K562 (cell line): ENCODE measurements at regions not wholly inside any gene's neighbourhood (a gene's known extent, or its start where the extent isn't known, plus 50 kb on each side); places are given as distances from the start of the nearest gene placed in this dataset.

ENCODE experiments used
- ATAC-seq: fragments of 200-7000 bp; cut with Tn5 transposase; 3 replicates; pipeline ENCODE4 v1.9.1; 2020; ENCODE audit warnings: moderate library complexity
- BruUV-seq: library from RNA; stranded (reverse); fragments of 400-500 nt; replicated peaks from 2 replicates; lab custom pipeline; 2021; lab: Mats Ljungman, UMichigan
- CTCF ChIA-PET: fragments of 300-600 bp; formaldehyde crosslinking; extraction: SDS; loops from one replicate; lab custom pipeline; 2021; ENCODE audit warnings: low intra/inter-chr PET ratio; lab: Yijun Ruan, JAX
- POLR2A ChIA-PET: fragments of 300-600, 350-650 bp; sonication (Branson Sonifier 250); formaldehyde crosslinking; extraction: SDS; loops from one replicate; lab custom pipeline; 2021; ENCODE audit warnings: antibody characterized with exemption, inconsistent platforms; lab: Yijun Ruan, JAX
- DNase-seq, 4 experiments: peaks; one replicate each; pipeline versions ENCODE4 v3.0.0 to v3.0.0-alpha.2; 2011 to 2018; ENCODE audit warnings: low spot score in 3 of 4, mixed read lengths in 3 of 4; ENCODE audit errors: extremely low read depth in 1 of 4
- FAIRE-seq: peaks from 2 replicates; lab custom pipeline; 2011; peaks lifted over from hg19 to GRCh38; lab: Jason Lieb, UNC
- H2AFZ ChIP-seq: 2 replicates; pipeline ENCODE4 v1.6.0; 2011; ENCODE audit warnings: low read depth, low read length, control low read depth, inconsistent platforms
- H3K27ac ChIP-seq: fragments of 200-600 bp; 3 replicates; pipeline ENCODE4 v1.8.0; 2011; ENCODE audit warnings: low read depth, mild to moderate bottlenecking, control low read depth, inconsistent platforms, low read length, moderate library complexity, mixed read lengths; ENCODE audit errors: extremely low read depth
- H3K27me3 ChIP-seq, 2 experiments: fragments of 300-600 bp in 1 of 2; 2 replicates in 1 of 2; 3 replicates in 1 of 2; pipeline versions ENCODE4 v1.6.0 to v1.8.0; 2011; ENCODE audit warnings: inconsistent platforms in 2 of 2, low read length in 2 of 2, mild to moderate bottlenecking in 1 of 2, mixed read lengths in 1 of 2, moderate library complexity in 1 of 2; ENCODE audit not compliant: control insufficient read depth in 2 of 2, insufficient read depth in 2 of 2
- H3K36me3 ChIP-seq: fragments of 300-600 bp; 3 replicates; pipeline ENCODE4 v1.8.0; 2011; ENCODE audit warnings: mild to moderate bottlenecking, low read length, inconsistent platforms; ENCODE audit not compliant: control insufficient read depth, insufficient read depth
- H3K4me1 ChIP-seq, 2 experiments: fragments of 200-600 bp in 1 of 2; replicated peaks in 1 of 2; 2 replicates in 1 of 2; 3 replicates in 1 of 2; pipeline versions ENCODE4 v1.5.1 to v1.8.0; 2011; ENCODE audit warnings: inconsistent platforms in 2 of 2, low read length in 2 of 2, mild to moderate bottlenecking in 1 of 2, mixed read lengths in 1 of 2, moderate library complexity in 1 of 2; ENCODE audit not compliant: control insufficient read depth in 2 of 2, insufficient read depth in 2 of 2
- H3K4me2 ChIP-seq: 2 replicates; pipeline ENCODE4 v1.6.1; 2011; ENCODE audit warnings: low read length, control low read depth, inconsistent platforms, mixed read lengths; ENCODE audit not compliant: insufficient read depth
- H3K4me3 ChIP-seq: fragments of 200-600 bp; sonication (generic), shearing (Covaris generic); 2 replicates; pipeline ENCODE4 v1.5.1; 2016; ENCODE audit warnings: control low read depth, inconsistent platforms
- H3K79me2 ChIP-seq: fragments of 200-600 bp; 3 replicates; pipeline ENCODE4 v1.8.0; 2011; ENCODE audit warnings: low read length, inconsistent platforms; ENCODE audit not compliant: control insufficient read depth, insufficient read depth
- H3K9ac ChIP-seq, 2 experiments: 2 replicates each; pipeline versions ENCODE4 v1.6.0 to v1.6.1; 2011; ENCODE audit warnings: low read depth in 2 of 2, low read length in 2 of 2, control low read depth in 1 of 2, inconsistent platforms in 1 of 2, mild to moderate bottlenecking in 1 of 2, mixed read lengths in 1 of 2; ENCODE audit not compliant: insufficient read depth in 1 of 2
- H3K9me1 ChIP-seq: one replicate; pipeline ENCODE4 v1.6.0; 2011; ENCODE audit warnings: inconsistent platforms, mild to moderate bottlenecking, low read length, moderate library complexity; ENCODE audit not compliant: control insufficient read depth, insufficient read depth
- H3K9me3 ChIP-seq: replicated peaks from 2 replicates; pipeline ENCODE4 v1.5.1; 2011; ENCODE audit warnings: low read depth, low read length, inconsistent platforms; ENCODE audit not compliant: control insufficient read depth, insufficient read depth
- H4K20me1 ChIP-seq: replicated peaks from 2 replicates; pipeline ENCODE4 v1.6.1; 2011; ENCODE audit warnings: low read length, inconsistent platforms, mixed read lengths; ENCODE audit not compliant: control insufficient read depth, insufficient read depth
- CBX2 ChIP-seq: fragments of 200-600 bp; sonication (generic); IDR thresholded peaks from one replicate; pipeline ENCODE4 v1.6.1; 2012; ENCODE audit warnings: mild to moderate bottlenecking, low read length, inconsistent platforms; ENCODE audit not compliant: insufficient read depth, poor library complexity, severe bottlenecking
- CBX5 ChIP-seq: IDR thresholded peaks from 2 replicates; pipeline ENCODE4 v1.6.1; 2014; ENCODE audit warnings: low read depth, borderline replicate concordance
- HEY1 ChIP-seq: fragments of 250-450 bp; sonication (Bioruptor Pico); IDR thresholded peaks from 2 replicates; pipeline ENCODE4 v1.5.0; 2020; ENCODE audit warnings: mild to moderate bottlenecking, moderate library complexity, borderline replicate concordance
- NCOA2 ChIP-seq, 2 experiments: fragments of 450-650 bp; IDR thresholded peaks; 2 replicates each; pipeline ENCODE4 v1.6.1; 2018; ENCODE audit warnings: mild to moderate bottlenecking in 2 of 2, moderate library complexity in 1 of 2; ENCODE audit not compliant: partially characterized antibody in 2 of 2
- NCOA4 ChIP-seq: fragments of 450-650 bp; IDR thresholded peaks from 2 replicates; pipeline ENCODE4 v1.6.1; 2018; ENCODE audit warnings: mild to moderate bottlenecking; ENCODE audit not compliant: partially characterized antibody
- POLR2AphosphoS5 ChIP-seq: IDR thresholded peaks from 2 replicates; pipeline ENCODE4 v1.6.1; 2011; ENCODE audit warnings: mild to moderate bottlenecking, low read depth, low read length, moderate library complexity; ENCODE audit not compliant: control insufficient read depth, insufficient read depth
- RFX7 ChIP-seq: fragments of 250-450 bp; sonication (Bioruptor Pico); IDR thresholded peaks from 2 replicates; pipeline ENCODE4 v1.5.1; 2021; ENCODE audit warnings: mild to moderate bottlenecking
- SIRT6 ChIP-seq: IDR thresholded peaks from one replicate; pipeline ENCODE4 v1.6.1; 2012; ENCODE audit warnings: low read depth, mild to moderate bottlenecking, control low read depth, inconsistent platforms, low read length, moderate library complexity
- SMC3 ChIP-seq: conservative IDR thresholded peaks from 2 replicates; pipeline ENCODE4 v1.6.1; 2011; ENCODE audit warnings: low read depth, low read length, improper control_type of control experiment; ENCODE audit not compliant: insufficient read depth
- SP2 ChIP-seq: IDR thresholded peaks from 2 replicates; pipeline ENCODE4 v1.6.1; 2011; ENCODE audit warnings: mild to moderate bottlenecking, low read depth, low read length, moderate library complexity; ENCODE audit not compliant: poor library complexity, severe bottlenecking; ENCODE audit errors: extremely low read depth
- ZBTB1 ChIP-seq: sonication (generic); formaldehyde crosslinking; IDR thresholded peaks from 2 replicates; pipeline ENCODE4 v1.8.1; 2023; ENCODE audit warnings: missing genetic modification reagents, low read depth, mild to moderate bottlenecking, borderline replicate concordance
- ZKSCAN1 ChIP-seq: fragments of 150-350 bp; IDR thresholded peaks from 2 replicates; pipeline ENCODE4 v1.6.1; 2016; ENCODE audit warnings: low read depth, low read length
- ZNF12 ChIP-seq: sonication (generic); formaldehyde crosslinking; IDR thresholded peaks from 2 replicates; pipeline ENCODE4 v1.4.0; 2020; ENCODE audit warnings: mild to moderate bottlenecking, missing genetic modification reagents
- ZNF354B ChIP-seq: fragments of 250-450 bp; sonication (Bioruptor Pico); IDR thresholded peaks from 2 replicates; pipeline ENCODE4 v1.4.0; 2020
- ZNF507 ChIP-seq: conservative IDR thresholded peaks from 2 replicates; pipeline ENCODE4 v1.6.1; 2017; ENCODE audit warnings: missing genetic modification characterization, missing compliant biosample characterization
- ZNF644 ChIP-seq: fragments of 200-800 bp; sonication (Bioruptor generic); IDR thresholded peaks from 2 replicates; pipeline ENCODE4 v1.6.1; 2016; ENCODE audit warnings: low read depth, missing genetic modification characterization, missing compliant biosample characterization
- WGBS: fragments of 100-300 bp; shearing (Covaris generic); methylation state at CpG from one replicate; pipeline ENCODE4 v1.1.6; 2016; ENCODE audit warnings: low coverage, mixed read lengths; ENCODE audit not compliant: insufficient coverage; ENCODE audit errors: missing lambda C conversion rate; 5-methylcytosine and 5-hydroxymethylcytosine counted together
- in situ Hi-C: fragments of 300-500 bp; cut with MboI; formaldehyde crosslinking; loops from 4 replicates; pipeline ENCODE4 v1.15.0; 2018; ENCODE audit warnings: inconsistent platforms, mixed read lengths
- intact Hi-C: fragments of 100-400 bp; cut with micrococcal nuclease; formaldehyde crosslinking; loops from 2 replicates; pipeline ENCODE4 v1.14.2; 2022
- TF ChIP-seq, protein P1 (sequence below): sonication (generic); formaldehyde crosslinking; IDR thresholded peaks from 2 replicates; pipeline ENCODE4 v1.8.1; 2023; ENCODE audit warnings: mild to moderate bottlenecking, missing genetic modification reagents
- TF ChIP-seq, protein P2 (sequence below): sonication (generic); formaldehyde crosslinking; IDR thresholded peaks from 2 replicates; pipeline ENCODE4 v1.8.0; 2022; ENCODE audit warnings: mild to moderate bottlenecking, missing genetic modification reagents

DNA sequence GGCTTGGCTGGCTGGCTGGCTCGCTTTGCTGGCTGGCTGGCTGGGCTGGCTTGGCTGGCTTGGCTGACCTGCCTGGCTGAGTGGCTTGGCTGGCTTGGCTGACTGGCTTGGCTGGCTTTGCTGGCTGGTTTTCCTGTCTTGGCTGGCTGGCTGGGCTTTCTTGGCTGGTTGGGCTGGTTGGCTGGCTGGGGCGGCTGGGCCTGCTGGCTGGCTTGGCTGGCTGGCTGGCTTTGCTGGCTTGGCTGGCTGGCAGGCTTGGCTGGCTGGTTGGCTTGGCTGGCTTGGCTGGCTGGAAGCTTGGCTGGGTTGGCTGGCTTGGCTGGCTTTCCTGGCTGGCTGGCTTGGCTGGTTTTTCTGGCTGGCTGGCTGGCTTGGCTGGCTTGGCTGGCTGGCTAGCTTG is 435.6 kb downstream of the GOLGA6L6 start:
- no peak for TF ChIP-seq HEY1 (CRISPR knock-in tag)
- TF ChIP-seq RFX7 = no peak
- no peak for TF ChIP-seq ZBTB1 (CRISPR knock-in tag)
- no peak for TF ChIP-seq ZNF354B (CRISPR knock-in tag)
- no peak for TF ChIP-seq SP2
- TF ChIP-seq ZNF12 (CRISPR knock-in tag) = no peak
- TF ChIP-seq SMC3 = no peak
- TF ChIP-seq NCOA4 = no peak
- TF ChIP-seq ZNF507 (tag) = no peak
- TF ChIP-seq, protein P1, sequence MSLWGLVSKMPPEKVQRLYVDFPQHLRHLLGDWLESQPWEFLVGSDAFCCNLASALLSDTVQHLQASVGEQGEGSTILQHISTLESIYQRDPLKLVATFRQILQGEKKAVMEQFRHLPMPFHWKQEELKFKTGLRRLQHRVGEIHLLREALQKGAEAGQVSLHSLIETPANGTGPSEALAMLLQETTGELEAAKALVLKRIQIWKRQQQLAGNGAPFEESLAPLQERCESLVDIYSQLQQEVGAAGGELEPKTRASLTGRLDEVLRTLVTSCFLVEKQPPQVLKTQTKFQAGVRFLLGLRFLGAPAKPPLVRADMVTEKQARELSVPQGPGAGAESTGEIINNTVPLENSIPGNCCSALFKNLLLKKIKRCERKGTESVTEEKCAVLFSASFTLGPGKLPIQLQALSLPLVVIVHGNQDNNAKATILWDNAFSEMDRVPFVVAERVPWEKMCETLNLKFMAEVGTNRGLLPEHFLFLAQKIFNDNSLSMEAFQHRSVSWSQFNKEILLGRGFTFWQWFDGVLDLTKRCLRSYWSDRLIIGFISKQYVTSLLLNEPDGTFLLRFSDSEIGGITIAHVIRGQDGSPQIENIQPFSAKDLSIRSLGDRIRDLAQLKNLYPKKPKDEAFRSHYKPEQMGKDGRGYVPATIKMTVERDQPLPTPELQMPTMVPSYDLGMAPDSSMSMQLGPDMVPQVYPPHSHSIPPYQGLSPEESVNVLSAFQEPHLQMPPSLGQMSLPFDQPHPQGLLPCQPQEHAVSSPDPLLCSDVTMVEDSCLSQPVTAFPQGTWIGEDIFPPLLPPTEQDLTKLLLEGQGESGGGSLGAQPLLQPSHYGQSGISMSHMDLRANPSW (CRISPR knock-in tag) = no peak
- TF ChIP-seq ZKSCAN1 = no peak
- no peak for TF ChIP-seq POLR2AphosphoS5
- no peak for TF ChIP-seq ZNF644 (tag)
- TF ChIP-seq CBX2 = no peak
- no peak for TF ChIP-seq NCOA2 (IDR thresholded peaks at IDR 0.05; ENCODE audit: partially characterized antibody in 2 of 2)
- TF ChIP-seq, protein P2, sequence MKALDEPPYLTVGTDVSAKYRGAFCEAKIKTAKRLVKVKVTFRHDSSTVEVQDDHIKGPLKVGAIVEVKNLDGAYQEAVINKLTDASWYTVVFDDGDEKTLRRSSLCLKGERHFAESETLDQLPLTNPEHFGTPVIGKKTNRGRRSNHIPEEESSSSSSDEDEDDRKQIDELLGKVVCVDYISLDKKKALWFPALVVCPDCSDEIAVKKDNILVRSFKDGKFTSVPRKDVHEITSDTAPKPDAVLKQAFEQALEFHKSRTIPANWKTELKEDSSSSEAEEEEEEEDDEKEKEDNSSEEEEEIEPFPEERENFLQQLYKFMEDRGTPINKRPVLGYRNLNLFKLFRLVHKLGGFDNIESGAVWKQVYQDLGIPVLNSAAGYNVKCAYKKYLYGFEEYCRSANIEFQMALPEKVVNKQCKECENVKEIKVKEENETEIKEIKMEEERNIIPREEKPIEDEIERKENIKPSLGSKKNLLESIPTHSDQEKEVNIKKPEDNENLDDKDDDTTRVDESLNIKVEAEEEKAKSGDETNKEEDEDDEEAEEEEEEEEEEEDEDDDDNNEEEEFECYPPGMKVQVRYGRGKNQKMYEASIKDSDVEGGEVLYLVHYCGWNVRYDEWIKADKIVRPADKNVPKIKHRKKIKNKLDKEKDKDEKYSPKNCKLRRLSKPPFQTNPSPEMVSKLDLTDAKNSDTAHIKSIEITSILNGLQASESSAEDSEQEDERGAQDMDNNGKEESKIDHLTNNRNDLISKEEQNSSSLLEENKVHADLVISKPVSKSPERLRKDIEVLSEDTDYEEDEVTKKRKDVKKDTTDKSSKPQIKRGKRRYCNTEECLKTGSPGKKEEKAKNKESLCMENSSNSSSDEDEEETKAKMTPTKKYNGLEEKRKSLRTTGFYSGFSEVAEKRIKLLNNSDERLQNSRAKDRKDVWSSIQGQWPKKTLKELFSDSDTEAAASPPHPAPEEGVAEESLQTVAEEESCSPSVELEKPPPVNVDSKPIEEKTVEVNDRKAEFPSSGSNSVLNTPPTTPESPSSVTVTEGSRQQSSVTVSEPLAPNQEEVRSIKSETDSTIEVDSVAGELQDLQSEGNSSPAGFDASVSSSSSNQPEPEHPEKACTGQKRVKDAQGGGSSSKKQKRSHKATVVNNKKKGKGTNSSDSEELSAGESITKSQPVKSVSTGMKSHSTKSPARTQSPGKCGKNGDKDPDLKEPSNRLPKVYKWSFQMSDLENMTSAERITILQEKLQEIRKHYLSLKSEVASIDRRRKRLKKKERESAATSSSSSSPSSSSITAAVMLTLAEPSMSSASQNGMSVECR (CRISPR knock-in tag) = no peak
- TF ChIP-seq CBX5 = no peak
- no peak for TF ChIP-seq SIRT6
- TF ChIP-seq, all 486 proteins: peak for 0
- Histone ChIP-seq H3K27ac (no peak overlapping the region), H4K20me1 (no peaks in the 10 kb centered on the region), H3K4me2 (no peak overlapping the region), H2AFZ (no peak overlapping the region), H3K4me1 (no peaks in the 10 kb centered on the region), H3K27me3 (no peaks in the 10 kb centered on the region), H3K4me3 (no peak overlapping the region), H3K36me3 (no peaks in the 10 kb centered on the region), H3K9me3 (no peaks in the 10 kb centered on the region), H3K79me2 (no peaks in the 10 kb centered on the region), H3K9ac (no peak overlapping the region), H3K9me1 (no peaks in the 10 kb centered on the region)
- ChIA-PET POLR2A (no interaction called here), CTCF (no interaction called here)
- FAIRE-seq (no peak), ATAC-seq (no peak), DNase-seq (peak in 1 of 4 experiments; percentile 0)
- BruUV-seq = no TSS peak
- WGBS = 0% methylated on average over 1 of the region's 2 CpGs
- intact Hi-C loops (no loop called here), in situ Hi-C loops (no loop called here)
